Coronary artery (tissue), 2 donors: ENCODE measurements at regions not wholly inside any gene's neighbourhood (a gene's known extent, or its start where the extent isn't known, plus 50 kb on each side); places are given as distances from the start of the nearest gene placed in this dataset.

Experiments
- DNase-seq: peaks from one replicate; pipeline ENCODE4 v3.0.0-alpha.2; 2017; ENCODE audit warnings: low spot score
- H3K27ac ChIP-seq, 2 donors: fragments of 200-600 bp; sonication (generic); one replicate each; pipeline ENCODE4 v1.5.1; 2016 to 2019
- H3K4me3 ChIP-seq: fragments of 200-600 bp; sonication (generic); 2 replicates; pipeline ENCODE4 v1.5.1; 2016; ENCODE audit warnings: mild to moderate bottlenecking, moderate library complexity
- TF ChIP-seq, protein P1 (sequence below): fragments of 200-600 bp; sonication (generic); IDR thresholded peaks from one replicate; pipeline ENCODE4 v1.5.1; 2019; ENCODE audit warnings: antibody characterized with exemption

DNA sequence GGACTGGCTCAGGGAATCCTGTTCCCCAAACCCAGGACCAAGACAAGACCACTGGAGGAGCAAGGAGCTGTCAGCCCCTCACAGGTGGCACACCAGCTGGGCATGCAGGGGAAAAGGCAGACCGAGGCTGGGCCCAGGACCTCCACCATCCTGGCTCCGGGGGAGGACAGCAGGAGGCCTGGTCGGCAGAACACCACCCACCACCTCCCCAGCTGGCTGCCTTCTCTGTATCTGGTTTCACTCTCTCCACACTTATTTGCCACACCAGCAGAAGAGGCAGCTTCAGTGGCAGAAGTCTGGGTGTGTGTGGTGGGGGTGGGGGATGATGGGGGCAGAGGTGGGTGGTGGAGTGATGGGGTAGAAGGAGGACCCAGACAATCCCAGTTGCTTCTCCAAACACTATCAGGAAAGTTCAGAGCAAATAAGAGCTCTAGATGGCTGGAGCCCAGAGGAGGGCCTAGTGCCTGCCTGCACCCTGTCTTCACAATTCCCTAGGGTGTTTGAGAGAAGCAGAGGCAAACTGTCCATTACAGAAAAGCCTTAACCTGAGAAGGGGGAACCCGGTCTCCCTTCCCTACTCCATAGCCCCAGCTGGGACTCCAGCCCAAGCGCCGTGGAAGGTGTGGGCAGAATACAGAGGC lies 51.9 kb upstream of the CDON start:
- Histone ChIP-seq H3K4me3 (no peak overlapping the region), H3K27ac (peak overlapping the region; percentile 73 to 80)
- DNase-seq: no peak
- TF ChIP-seq, protein P1, sequence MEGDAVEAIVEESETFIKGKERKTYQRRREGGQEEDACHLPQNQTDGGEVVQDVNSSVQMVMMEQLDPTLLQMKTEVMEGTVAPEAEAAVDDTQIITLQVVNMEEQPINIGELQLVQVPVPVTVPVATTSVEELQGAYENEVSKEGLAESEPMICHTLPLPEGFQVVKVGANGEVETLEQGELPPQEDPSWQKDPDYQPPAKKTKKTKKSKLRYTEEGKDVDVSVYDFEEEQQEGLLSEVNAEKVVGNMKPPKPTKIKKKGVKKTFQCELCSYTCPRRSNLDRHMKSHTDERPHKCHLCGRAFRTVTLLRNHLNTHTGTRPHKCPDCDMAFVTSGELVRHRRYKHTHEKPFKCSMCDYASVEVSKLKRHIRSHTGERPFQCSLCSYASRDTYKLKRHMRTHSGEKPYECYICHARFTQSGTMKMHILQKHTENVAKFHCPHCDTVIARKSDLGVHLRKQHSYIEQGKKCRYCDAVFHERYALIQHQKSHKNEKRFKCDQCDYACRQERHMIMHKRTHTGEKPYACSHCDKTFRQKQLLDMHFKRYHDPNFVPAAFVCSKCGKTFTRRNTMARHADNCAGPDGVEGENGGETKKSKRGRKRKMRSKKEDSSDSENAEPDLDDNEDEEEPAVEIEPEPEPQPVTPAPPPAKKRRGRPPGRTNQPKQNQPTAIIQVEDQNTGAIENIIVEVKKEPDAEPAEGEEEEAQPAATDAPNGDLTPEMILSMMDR: no peak

DNA sequence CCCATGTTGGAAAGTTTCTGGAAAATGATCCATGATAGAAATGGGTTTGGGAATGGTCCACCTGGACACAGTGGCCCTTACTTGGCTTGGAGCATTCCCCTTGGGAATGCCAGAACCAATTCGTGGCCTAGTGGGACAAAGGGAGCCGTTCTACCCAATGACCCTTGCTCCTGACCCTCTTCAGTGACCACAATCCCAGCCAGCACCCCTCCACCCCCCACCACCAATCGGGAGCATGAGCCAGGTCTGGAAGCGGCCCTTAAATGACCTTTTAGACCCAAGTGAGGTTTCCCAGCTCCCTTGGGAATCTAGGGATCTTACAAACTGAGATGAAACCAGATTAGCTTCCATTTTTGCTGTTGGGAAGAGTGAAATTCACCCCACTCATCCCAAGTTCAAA lies 51.3 kb upstream of the CDON start:
- peak overlapping the region; percentile 73 to 80 for H3K27ac ChIP-seq
- TF ChIP-seq, protein P1: no peak
- no peak overlapping the region for H3K4me3 ChIP-seq
- no peak for DNase-seq

DNA sequence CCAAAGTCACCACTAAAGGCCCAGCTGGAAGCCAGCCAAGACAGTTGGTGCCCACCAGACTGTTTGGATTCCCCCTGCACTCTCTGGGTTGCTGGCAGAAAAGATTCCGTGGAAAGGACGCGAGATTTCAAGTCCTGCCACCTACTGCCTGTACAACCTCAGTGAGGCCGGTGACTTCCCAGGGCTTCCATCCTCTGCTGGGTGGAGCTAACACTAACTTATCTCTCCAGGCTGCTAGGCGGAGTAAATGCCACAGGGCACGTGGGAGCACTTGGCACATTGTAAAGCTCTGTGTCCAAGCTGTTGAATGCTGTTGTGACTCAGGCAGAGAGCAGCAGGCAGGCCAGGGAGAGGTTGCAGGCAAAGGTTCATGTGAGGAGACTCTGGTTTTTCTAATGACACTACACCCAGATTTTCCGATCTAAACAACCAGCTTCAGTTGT lies 50.9 kb upstream of the CDON start:
- DNase-seq: peak; percentile 96
- TF ChIP-seq, protein P1: no peak
- Histone ChIP-seq H3K27ac (peak overlapping the region; percentile 73 to 80), H3K4me3 (no peak overlapping the region)

DNA sequence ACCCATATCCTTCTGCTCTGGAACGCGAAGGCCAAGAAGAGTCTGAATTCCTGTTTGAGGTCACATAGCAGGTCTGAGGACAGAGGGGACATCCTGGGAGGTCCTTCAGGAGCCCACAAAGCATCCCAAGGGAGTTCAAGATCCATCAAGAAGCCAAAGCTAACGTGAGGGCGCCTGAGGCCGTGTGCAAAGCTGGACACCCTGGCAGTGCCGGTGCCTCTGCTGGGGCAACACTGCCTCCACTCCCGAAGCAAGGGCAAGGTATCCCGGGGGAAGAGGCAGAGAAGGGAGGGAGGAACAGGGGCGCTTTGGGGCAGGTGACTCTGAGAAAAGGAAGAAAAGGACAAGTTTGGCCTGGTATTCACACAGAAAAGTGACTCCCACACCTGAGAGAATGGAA lies 50.3 kb upstream of the CDON start:
- DNase-seq: no peak
- Histone ChIP-seq H3K27ac (peak overlapping the region; percentile 56 to 80), H3K4me3 (no peak overlapping the region)
- TF ChIP-seq, protein P1: no peak

GRCh38 chr11:126112547-126112946 lies 49.9 kb upstream of the CDON start:
- TF ChIP-seq, protein P1: no peak
- Histone ChIP-seq H3K27ac (peak overlapping the region; percentile 56 to 80), H3K4me3 (no peak overlapping the region)
- peak; percentile 79 for DNase-seq
